HepG2 (cell line): ENCODE measurements at regions not wholly inside any gene's neighbourhood (a gene's known extent, or its start where the extent isn't known, plus 50 kb on each side); places are given as distances from the start of the nearest gene placed in this dataset.

ENCODE experiments used
- ATAC-seq: fragments of 200-7000 bp; cut with Tn5 transposase; 3 replicates; pipeline ENCODE4 v1.9.1; 2020; ENCODE audit warnings: mild to moderate bottlenecking, moderate library complexity
- BruUV-seq: library from RNA; stranded (reverse); fragments of 400-500 nt; replicated peaks from 2 replicates; lab custom pipeline; 2021; lab: Mats Ljungman, UMichigan
- CTCF ChIA-PET: fragments of 300-600 bp; formaldehyde crosslinking; extraction: SDS; loops from one replicate; lab custom pipeline; 2021; ENCODE audit warnings: low total read pairs, inconsistent platforms, low intra/inter-chr PET ratio; lab: Yijun Ruan, JAX
- POLR2A ChIA-PET: fragments of 350-600 bp; sonication (Branson Sonifier 250); formaldehyde crosslinking; loops from one replicate; lab custom pipeline; 2020; ENCODE audit warnings: antibody characterized with exemption, inconsistent platforms; lab: Yijun Ruan, JAX
- DNase-seq: peaks from one replicate; pipeline ENCODE4 v3.0.0-alpha.2; 2015; ENCODE audit warnings: low spot score
- FAIRE-seq: peaks from 3 replicates; lab custom pipeline; 2011; peaks lifted over from hg19 to GRCh38; lab: Jason Lieb, UNC
- H2AFZ ChIP-seq: one replicate; pipeline ENCODE4 v1.6.1; 2011; ENCODE audit warnings: low read length, inconsistent platforms
- H3K27ac ChIP-seq: fragments of 300-600 bp; 3 replicates; pipeline ENCODE4 v1.8.0; 2011; ENCODE audit warnings: mixed run types, mild to moderate bottlenecking, mixed read lengths, low read length, inconsistent platforms; ENCODE audit not compliant: insufficient read depth; ENCODE audit errors: extremely low read length
- H3K27me3 ChIP-seq, 2 experiments: fragments of 200-600 bp in 1 of 2; 2 replicates in 1 of 2; 3 replicates in 1 of 2; pipeline versions ENCODE4 v1.6.0 to v1.8.0; 2011; ENCODE audit warnings: low read length in 2 of 2, mild to moderate bottlenecking in 2 of 2, moderate library complexity in 2 of 2, inconsistent platforms in 1 of 2; ENCODE audit not compliant: insufficient read depth in 2 of 2, control insufficient read depth in 1 of 2
- H3K36me3 ChIP-seq, 2 experiments: fragments of 200-600 bp in 1 of 2; replicated peaks in 1 of 2; 2 replicates in 1 of 2; 3 replicates in 1 of 2; pipeline versions ENCODE4 v1.5.1 to v1.8.0; 2011; ENCODE audit warnings: low read length in 2 of 2, inconsistent platforms in 1 of 2; ENCODE audit not compliant: insufficient read depth in 2 of 2, control insufficient read depth in 1 of 2
- H3K4me1 ChIP-seq: 2 replicates; pipeline ENCODE4 v1.5.1; 2012; ENCODE audit warnings: low read length, inconsistent platforms; ENCODE audit not compliant: insufficient read depth
- H3K4me2 ChIP-seq: 2 replicates; pipeline ENCODE4 v1.6.0; 2011; ENCODE audit warnings: low read depth, low read length, inconsistent platforms
- H3K4me3 ChIP-seq, 3 experiments: fragments of 200-600 bp in 1 of 3; sonication (generic), shearing (Covaris generic) in 1 of 3; replicated peaks in 1 of 3; 2 replicates each; pipeline ENCODE4 v1.5.1; 2011 to 2016; ENCODE audit warnings: low read length in 3 of 3, inconsistent platforms in 2 of 3, low read depth in 2 of 3, mild to moderate bottlenecking in 2 of 3, control low read depth in 1 of 3, mixed read lengths in 1 of 3; ENCODE audit not compliant: insufficient read depth in 1 of 3
- H3K79me2 ChIP-seq: one replicate; pipeline ENCODE4 v1.6.1; 2011; ENCODE audit warnings: low read length, inconsistent platforms; ENCODE audit not compliant: insufficient read depth
- H3K9ac ChIP-seq: 2 replicates; pipeline ENCODE4 v1.6.0; 2011; ENCODE audit warnings: mild to moderate bottlenecking, low read depth, low read length, inconsistent platforms; ENCODE audit not compliant: insufficient read depth
- H3K9me3 ChIP-seq: 2 replicates; pipeline ENCODE4 v1.5.1; 2012; ENCODE audit warnings: mild to moderate bottlenecking, low read length
- H4K20me1 ChIP-seq: 2 replicates; pipeline ENCODE4 v1.6.0; 2011; ENCODE audit warnings: inconsistent platforms, mild to moderate bottlenecking, low read length, moderate library complexity; ENCODE audit not compliant: insufficient read depth
- CENPT ChIP-seq: sonication (generic); formaldehyde crosslinking; IDR thresholded peaks from 2 replicates; pipeline ENCODE4 v1.8.0; 2022; ENCODE audit warnings: low read depth, mild to moderate bottlenecking, moderate library complexity, missing genetic modification reagents
- CHD4 ChIP-seq: fragments of 200-600 bp; sonication (generic); IDR thresholded peaks from 2 replicates; pipeline ENCODE4 v1.7.0; 2017; ENCODE audit warnings: mild to moderate bottlenecking, low read length, borderline replicate concordance
- DNMT3B ChIP-seq: conservative IDR thresholded peaks from 2 replicates; pipeline ENCODE4 v1.6.1; 2016; ENCODE audit warnings: missing biosample characterization, control low read depth
- HCFC1 ChIP-seq: fragments of 150-350 bp; IDR thresholded peaks from 2 replicates; pipeline ENCODE4 v1.6.1; 2014; ENCODE audit warnings: low read depth, low read length
- HNRNPK ChIP-seq: fragments of 200-400 bp; formaldehyde crosslinking; IDR thresholded peaks from 2 replicates; pipeline ENCODE4 v1.6.1; 2018; ENCODE audit warnings: low read length, low read depth, moderate library complexity, mild to moderate bottlenecking; ENCODE audit not compliant: poor library complexity, severe bottlenecking
- MTF2 ChIP-seq: sonication (generic); formaldehyde crosslinking; IDR thresholded peaks from 2 replicates; pipeline ENCODE4 v1.5.0; 2020; ENCODE audit warnings: missing genetic modification reagents, borderline replicate concordance
- NFIB ChIP-seq: sonication (generic); formaldehyde crosslinking; IDR thresholded peaks from 2 replicates; pipeline ENCODE4 v1.9.0; 2021; ENCODE audit warnings: missing genetic modification reagents, mild to moderate bottlenecking, borderline replicate concordance
- POGK ChIP-seq: sonication (generic); formaldehyde crosslinking; conservative IDR thresholded peaks from 2 replicates; pipeline ENCODE4 v1.8.0; 2022; ENCODE audit warnings: mild to moderate bottlenecking, moderate library complexity, missing genetic modification reagents
- SP140L ChIP-seq: sonication (generic); formaldehyde crosslinking; IDR thresholded peaks from 2 replicates; pipeline ENCODE4 v1.4.0; 2020; ENCODE audit warnings: missing genetic modification reagents, borderline replicate concordance
- SUZ12 ChIP-seq: fragments of 150-350 bp; IDR thresholded peaks from 2 replicates; pipeline ENCODE4 v1.6.1; 2014; ENCODE audit warnings: low read depth, low read length
- TFE3 ChIP-seq: IDR thresholded peaks from 2 replicates; pipeline ENCODE4 v1.6.1; 2016
- XRCC5 ChIP-seq: fragments of 200-400 bp; formaldehyde crosslinking; optimal IDR thresholded peaks from 2 replicates; pipeline ENCODE3; 2017; ENCODE audit warnings: mild to moderate bottlenecking, low read length
- ZNF101 ChIP-seq: sonication (generic); formaldehyde crosslinking; IDR thresholded peaks from 2 replicates; pipeline ENCODE4 v1.4.0; 2020; ENCODE audit warnings: mild to moderate bottlenecking, low read depth, missing genetic modification reagents, borderline replicate concordance
- ZNF143 ChIP-seq: sonication (generic); formaldehyde crosslinking; IDR thresholded peaks from 2 replicates; pipeline ENCODE4 v1.4.0; 2020; ENCODE audit warnings: missing genetic modification reagents
- ZNF230 ChIP-seq: sonication (generic); formaldehyde crosslinking; IDR thresholded peaks from 2 replicates; pipeline ENCODE4 v1.4.0; 2020; ENCODE audit warnings: mild to moderate bottlenecking, missing genetic modification reagents
- ZNF256 ChIP-seq: sonication (generic); formaldehyde crosslinking; conservative IDR thresholded peaks from 2 replicates; pipeline ENCODE4 v1.4.0; 2020; ENCODE audit warnings: missing genetic modification reagents
- ZNF546 ChIP-seq: sonication (generic); formaldehyde crosslinking; conservative IDR thresholded peaks from 2 replicates; pipeline ENCODE4 v1.8.1; 2023; ENCODE audit warnings: mild to moderate bottlenecking, missing genetic modification reagents
- ZNF577 ChIP-seq: sonication (generic); formaldehyde crosslinking; IDR thresholded peaks from 2 replicates; pipeline ENCODE4 v1.4.0; 2020; ENCODE audit warnings: mild to moderate bottlenecking, low read depth, missing genetic modification reagents, borderline replicate concordance
- ZNF672 ChIP-seq: sonication (generic); formaldehyde crosslinking; IDR thresholded peaks from 2 replicates; pipeline ENCODE4 v1.8.1; 2022; ENCODE audit warnings: missing genetic modification reagents
- ZSCAN31 ChIP-seq: sonication (generic); formaldehyde crosslinking; IDR thresholded peaks from 2 replicates; pipeline ENCODE4 v1.5.0; 2020; ENCODE audit warnings: low read depth, mild to moderate bottlenecking, missing genetic modification reagents
- whole genome bisulfite sequencing: methylation state at CpG from one replicate; pipeline ENCODE4 v1.1.6; 2017; ENCODE audit warnings: low lambda C conversion rate; 5-methylcytosine and 5-hydroxymethylcytosine counted together
- in situ Hi-C: cut with HindIII; loops from 2 replicates; pipeline ENCODE4 v1.10.0; 2017; ENCODE audit warnings: low pct_unique_long_range_greater_than_20kb; ENCODE audit not compliant: extremely low pct_ligation_motif_present
- intact Hi-C: fragments of 100-400 bp; cut with micrococcal nuclease; formaldehyde crosslinking; loops from one replicate; pipeline ENCODE4 v1.10.0; 2022; ENCODE audit not compliant: unreplicated experiment

- TF ChIP-seq TFE3 (CRISPR knock-in tag) (no peak), SP140L (no peak), ZSCAN31 (CRISPR knock-in tag) (no peak), HCFC1 (no peak), ZNF101 (CRISPR knock-in tag) (no peak), HNRNPK (no peak), MTF2 (CRISPR knock-in tag) (no peak), CHD4 (no peak), ZNF546 (no peak), XRCC5 (no peak), ZNF672 (CRISPR knock-in tag) (no peak)
These were observed 118.6 kb downstream of the CRLF2 start (continued) for GRCh38 chrX:1093586-1094421.

- Histone ChIP-seq H3K79me2 (no peaks in the 10 kb centered on the region), H4K20me1 (no peaks in the 10 kb centered on the region), H3K27ac (no peak overlapping the region), H3K9ac (no peak overlapping the region), H3K9me3 (no peaks in the 10 kb centered on the region), H3K27me3 (no peaks in the 10 kb centered on the region; a peak in 1 of 5 replicates), H3K4me2 (no peak overlapping the region), H3K4me3 (no peak overlapping the region), H2AFZ (no peak overlapping the region), H3K4me1 (no peaks in the 10 kb centered on the region), H3K36me3 (no peaks in the 10 kb centered on the region)
- DNase-seq: no peak
- no peak for ATAC-seq
- no TSS peak for BruUV-seq
- intact Hi-C loops: no loop called here
- WGBS: 33% methylated on average over 14 of the region's 14 CpGs
- FAIRE-seq: no peak
- in situ Hi-C loops: no loop called here
- ChIA-PET CTCF (no interaction called here), POLR2A (no interaction called here)
- TF ChIP-seq NFIB (CRISPR knock-in tag): no peak
- TF ChIP-seq DNMT3B (CRISPR knock-in tag): no peak
- TF ChIP-seq ZNF143: no peak
- TF ChIP-seq ZNF577 (CRISPR knock-in tag): no peak
- TF ChIP-seq SUZ12: no peak
- no peak for TF ChIP-seq CENPT
- TF ChIP-seq ZNF256 (CRISPR knock-in tag): no peak
- TF ChIP-seq ZNF230 (CRISPR knock-in tag): no peak
- TF ChIP-seq POGK (CRISPR knock-in tag): no peak
These were observed 119.3 kb downstream of the CRLF2 start for GRCh38 chrX:1093121-1093520.
